ENCODE measurements at regions not wholly inside any gene's neighbourhood (a gene's known extent, or its start where the extent isn't known, plus 50 kb on each side); places are given as distances from the start of the nearest gene placed in this dataset.
"Not testable (repeated sequence)": the region's sequence is repeated elsewhere in the genome, so short reads cannot be mapped to it uniquely, and the experiment has no call there.

DNA sequence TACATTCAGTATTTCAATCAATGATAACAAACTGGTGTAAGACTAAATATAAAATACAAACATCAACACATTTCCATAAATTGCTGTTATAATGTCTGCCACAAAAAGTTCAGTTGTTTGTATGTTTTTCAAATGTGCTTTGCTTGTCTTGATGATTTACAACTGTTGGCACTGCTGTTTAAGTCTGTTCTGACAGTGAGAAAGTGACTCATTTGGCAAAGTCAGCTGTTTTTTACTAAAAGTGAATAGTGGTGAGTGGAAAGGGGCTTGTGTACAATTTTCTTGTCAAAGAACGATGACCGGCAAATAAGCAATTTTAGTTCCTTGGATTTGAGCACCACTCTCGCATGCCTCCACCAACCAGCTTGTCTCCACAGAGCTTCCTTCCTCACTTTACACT lies 244.0 kb downstream of the RTP5 start:
- TF ChIP-seq, protein P1, sequence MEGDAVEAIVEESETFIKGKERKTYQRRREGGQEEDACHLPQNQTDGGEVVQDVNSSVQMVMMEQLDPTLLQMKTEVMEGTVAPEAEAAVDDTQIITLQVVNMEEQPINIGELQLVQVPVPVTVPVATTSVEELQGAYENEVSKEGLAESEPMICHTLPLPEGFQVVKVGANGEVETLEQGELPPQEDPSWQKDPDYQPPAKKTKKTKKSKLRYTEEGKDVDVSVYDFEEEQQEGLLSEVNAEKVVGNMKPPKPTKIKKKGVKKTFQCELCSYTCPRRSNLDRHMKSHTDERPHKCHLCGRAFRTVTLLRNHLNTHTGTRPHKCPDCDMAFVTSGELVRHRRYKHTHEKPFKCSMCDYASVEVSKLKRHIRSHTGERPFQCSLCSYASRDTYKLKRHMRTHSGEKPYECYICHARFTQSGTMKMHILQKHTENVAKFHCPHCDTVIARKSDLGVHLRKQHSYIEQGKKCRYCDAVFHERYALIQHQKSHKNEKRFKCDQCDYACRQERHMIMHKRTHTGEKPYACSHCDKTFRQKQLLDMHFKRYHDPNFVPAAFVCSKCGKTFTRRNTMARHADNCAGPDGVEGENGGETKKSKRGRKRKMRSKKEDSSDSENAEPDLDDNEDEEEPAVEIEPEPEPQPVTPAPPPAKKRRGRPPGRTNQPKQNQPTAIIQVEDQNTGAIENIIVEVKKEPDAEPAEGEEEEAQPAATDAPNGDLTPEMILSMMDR (IDR thresholded peaks at IDR 0.05; ENCODE audit: insufficient read depth, low read length, poor library complexity, severe bottlenecking), result not testable (repeated sequence)
- not testable (repeated sequence) for TF ChIP-seq EZH2phosphoT487 (conservative IDR thresholded peaks at IDR 0.05; ENCODE audit: low read length)

Data from SU-DHL-6 (cell line).